ENCODE measurements at regions not wholly inside any gene's neighbourhood (a gene's known extent, or its start where the extent isn't known, plus 50 kb on each side); places are given as distances from the start of the nearest gene placed in this dataset.

DNA sequence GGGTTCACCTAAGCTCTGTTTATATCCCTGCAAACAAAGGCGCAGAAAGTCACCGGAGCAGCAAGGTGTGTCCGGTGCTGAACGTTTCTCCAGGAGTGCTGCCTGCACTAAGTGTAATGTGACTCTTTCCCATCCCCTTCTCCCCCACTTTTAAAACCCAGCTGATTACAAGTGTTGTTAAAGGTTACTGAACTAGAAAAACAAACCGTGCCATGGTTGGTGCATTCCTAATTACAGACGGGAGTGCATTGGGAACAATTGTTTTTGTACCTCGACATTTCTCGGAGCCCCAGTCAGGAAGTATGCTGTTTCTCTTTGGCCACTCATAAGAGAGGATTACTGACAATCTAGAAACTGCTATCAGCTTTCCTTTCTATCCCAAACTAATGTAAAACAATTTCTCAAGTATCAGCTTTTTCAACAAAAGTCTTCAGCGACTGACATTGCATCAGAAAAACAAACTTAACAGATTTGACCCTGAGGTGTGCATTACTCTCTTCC is 441.0 kb upstream of the SALL1 start:
- H3K4me3 ChIP-seq (ENCODE audit: low read depth, low read length), result no peak overlapping the region
- TF ChIP-seq CTCF (IDR thresholded peaks at IDR 0.05; ENCODE audit: low read depth, low read length, missing control alignments), result no peak
- in situ Hi-C loops (cut with HindIII; ENCODE audit: low sequenced_read_pairs), result no loop called here
- DNase-seq (ENCODE audit: low read depth), result no peak

DNA sequence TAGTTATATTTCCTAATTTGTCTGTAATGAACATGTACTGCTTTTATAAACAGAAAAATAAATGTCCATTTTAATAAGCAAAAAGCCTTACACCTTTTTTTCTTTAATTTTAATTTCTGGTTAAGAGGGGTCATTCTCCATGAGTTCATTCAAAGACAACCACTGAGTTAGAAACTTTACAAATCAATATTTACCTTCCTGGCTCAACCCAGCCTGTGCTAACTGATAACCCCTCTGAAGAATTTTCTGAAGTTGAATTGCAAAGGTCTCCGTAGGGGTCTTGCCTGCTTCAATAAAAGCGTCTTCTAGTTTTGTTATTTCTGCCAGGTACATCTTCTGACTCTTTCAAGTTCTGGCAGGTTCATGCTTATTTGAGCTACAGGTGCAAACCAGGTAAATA is 440.4 kb upstream of the SALL1 start:
- in situ Hi-C loops (cut with HindIII; ENCODE audit: low sequenced_read_pairs), result no loop called here
- DNase-seq (ENCODE audit: low read depth), result no peak

GRCh38 chr16:51579652-51580360 is 428.7 kb upstream of the SALL1 start:
- TF ChIP-seq CTCF (IDR thresholded peaks at IDR 0.05; ENCODE audit: low read depth, low read length, missing control alignments), result no peak
- in situ Hi-C loops (cut with HindIII; ENCODE audit: low sequenced_read_pairs), result no loop called here
- no peak for DNase-seq (ENCODE audit: low read depth)
- H3K4me3 ChIP-seq (ENCODE audit: low read depth, low read length), result no peak overlapping the region

More for the DNA sequence above, 440.4 kb upstream of the SALL1 start:
- TF ChIP-seq CTCF (IDR thresholded peaks at IDR 0.05; ENCODE audit: low read depth, low read length, missing control alignments), result no peak
- no peak overlapping the region for H3K4me3 ChIP-seq (ENCODE audit: low read depth, low read length)

DNA sequence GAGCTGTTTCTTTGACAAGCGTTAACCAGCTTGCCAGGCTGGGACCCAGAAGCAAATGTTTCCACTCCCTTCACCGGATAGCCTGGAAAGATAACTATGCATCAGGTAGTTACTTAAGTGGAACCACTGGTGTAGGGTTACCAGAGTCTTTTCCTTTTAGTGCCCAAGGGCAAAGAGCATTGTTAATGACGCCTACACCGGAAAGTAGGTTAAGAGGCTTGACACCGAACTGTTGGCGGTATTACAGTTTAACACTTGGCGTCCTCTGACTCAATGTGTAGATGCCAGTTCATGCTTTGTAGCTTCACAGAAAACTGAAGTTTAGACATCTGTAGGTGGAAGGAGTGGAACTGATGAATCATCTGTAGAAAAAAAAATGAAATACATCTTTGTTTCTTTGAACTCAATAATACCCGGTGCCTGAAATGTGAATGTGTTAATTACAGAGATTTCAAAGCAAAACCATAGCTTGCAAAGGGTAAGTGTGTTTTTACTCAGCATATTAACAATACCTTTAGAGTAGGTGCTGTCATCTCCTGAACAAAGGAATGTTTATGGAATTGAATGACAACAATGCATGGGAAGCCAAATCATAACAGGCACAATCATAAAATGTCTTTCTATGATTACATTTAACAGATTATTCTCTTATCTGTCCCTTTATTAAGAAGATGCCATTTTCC is 426.7 kb upstream of the SALL1 start:
- no peak for TF ChIP-seq CTCF (IDR thresholded peaks at IDR 0.05; ENCODE audit: low read depth, low read length, missing control alignments)
- in situ Hi-C loops (cut with HindIII; ENCODE audit: low sequenced_read_pairs), result no loop called here
- no peak overlapping the region for H3K4me3 ChIP-seq (ENCODE audit: low read depth, low read length)
- DNase-seq (ENCODE audit: low read depth), result no peak

GRCh38 chr16:51576498-51577195 is 425.6 kb upstream of the SALL1 start:
- no peak for DNase-seq (ENCODE audit: low read depth)
- in situ Hi-C loops (cut with HindIII; ENCODE audit: low sequenced_read_pairs), result no loop called here
- no peak for TF ChIP-seq CTCF (IDR thresholded peaks at IDR 0.05; ENCODE audit: low read depth, low read length, missing control alignments)
- no peak overlapping the region for H3K4me3 ChIP-seq (ENCODE audit: low read depth, low read length)

DNA sequence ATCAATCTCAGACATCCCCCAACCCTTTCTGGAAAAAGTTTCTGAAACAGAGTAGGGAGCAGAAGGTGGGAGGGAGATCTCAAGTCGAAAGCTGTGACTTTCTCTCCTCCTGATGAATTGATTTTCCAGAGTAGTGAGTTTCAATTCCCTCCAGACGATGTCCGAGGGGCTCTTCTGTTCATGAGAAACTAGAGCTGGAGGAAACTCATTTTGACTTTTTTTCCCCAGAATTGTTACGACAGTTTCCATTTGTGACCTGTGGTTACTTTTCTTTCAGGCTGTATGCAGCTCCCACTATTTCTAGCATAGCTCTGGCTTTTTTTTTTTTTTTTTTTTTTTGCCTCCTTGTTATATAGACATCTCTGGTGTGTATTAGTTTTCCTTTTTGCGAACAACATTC is 422.1 kb upstream of the SALL1 start:
- DNase-seq (ENCODE audit: low read depth), result no peak
- no peak for TF ChIP-seq CTCF (IDR thresholded peaks at IDR 0.05; ENCODE audit: low read depth, low read length, missing control alignments)
- in situ Hi-C loops (cut with HindIII; ENCODE audit: low sequenced_read_pairs), result no loop called here
- no peak overlapping the region for H3K4me3 ChIP-seq (ENCODE audit: low read depth, low read length)

Data from astrocyte of the cerebellum (primary cell).